ENCODE measurements at regions not wholly inside any gene's neighbourhood (a gene's known extent, or its start where the extent isn't known, plus 50 kb on each side); places are given as distances from the start of the nearest gene placed in this dataset.

GRCh38 chr16:79784007-79784406 is 183.5 kb upstream of the MAF start:
- H3K9ac ChIP-seq (ENCODE audit: low read depth in 1 of 3, low read length in 3 of 3) = no peak overlapping the region
- H3K9me3 ChIP-seq (ENCODE audit: control insufficient read depth in 3 of 3, low read length in 3 of 3) = no peaks in the 10 kb centered on the region
- H3K27me3 ChIP-seq (ENCODE audit: control insufficient read depth in 3 of 3, insufficient read depth in 3 of 3, low read length in 3 of 3) = peaks cover 0 to 5% (median 3%) of the 10 kb centered on the region in 3 donors
- no peaks in the 10 kb centered on the region for H3K4me1 ChIP-seq (ENCODE audit: control insufficient read depth in 3 of 3, insufficient read depth in 3 of 3, low read length in 3 of 3)
- H3K36me3 ChIP-seq (ENCODE audit: control insufficient read depth in 3 of 3, insufficient read depth in 3 of 3, low read length in 3 of 3) = no peaks in the 10 kb centered on the region
- H3K27ac ChIP-seq (ENCODE audit: low read depth, low read length) = no peak overlapping the region
- H3K4me3 ChIP-seq (ENCODE audit: low read length in 3 of 3) = no peak overlapping the region

- no peaks in the 10 kb centered on the region for H3K4me1 ChIP-seq (ENCODE audit: control insufficient read depth in 3 of 3, insufficient read depth in 3 of 3, low read length in 3 of 3)
- H3K27ac ChIP-seq (ENCODE audit: low read depth, low read length) = no peak overlapping the region
- H3K9ac ChIP-seq (ENCODE audit: low read depth in 1 of 3, low read length in 3 of 3) = no peak overlapping the region
- H3K27me3 ChIP-seq (ENCODE audit: control insufficient read depth in 3 of 3, insufficient read depth in 3 of 3, low read length in 3 of 3) = no peaks in the 10 kb centered on the region
- no peaks in the 10 kb centered on the region for H3K9me3 ChIP-seq (ENCODE audit: control insufficient read depth in 3 of 3, low read length in 3 of 3)
- H3K4me3 ChIP-seq (ENCODE audit: low read length in 3 of 3) = no peak overlapping the region
- H3K36me3 ChIP-seq (ENCODE audit: control insufficient read depth in 3 of 3, insufficient read depth in 3 of 3, low read length in 3 of 3) = no peaks in the 10 kb centered on the region
Measured at GRCh38 chr16:79777679-79778078, 177.1 kb upstream of the MAF start.

DNA sequence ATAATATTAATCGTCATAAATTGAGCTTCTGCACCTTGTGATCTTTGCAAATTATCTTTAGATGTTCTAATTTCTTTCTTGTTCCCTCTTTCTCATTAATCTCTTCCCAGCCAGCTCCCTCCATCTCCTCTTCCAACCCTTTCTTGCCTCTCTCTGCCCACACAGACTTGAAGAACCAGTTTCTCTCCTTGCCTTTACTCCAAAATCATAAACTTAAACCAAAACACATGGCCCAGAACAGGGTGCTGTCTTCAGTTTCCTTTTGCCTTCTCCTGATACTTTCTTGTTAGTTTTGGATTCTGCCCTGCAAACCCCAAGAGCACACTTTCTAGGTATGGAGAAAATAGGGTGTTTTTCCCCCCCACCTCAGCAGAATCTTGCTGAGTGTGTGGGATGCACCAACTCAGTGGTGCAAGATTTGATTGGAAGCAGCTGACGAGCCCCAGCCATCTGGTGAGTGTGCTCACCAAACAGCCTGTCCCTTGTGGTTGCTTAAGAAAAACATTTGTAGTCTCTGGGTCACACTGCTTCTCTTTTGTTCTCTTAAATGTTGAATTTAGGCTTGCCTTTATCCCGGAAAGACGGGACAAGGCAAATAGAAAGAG is 175.8 kb upstream of the MAF start:
- Histone ChIP-seq H3K36me3 (ENCODE audit: control insufficient read depth in 3 of 3, insufficient read depth in 3 of 3, low read length in 3 of 3) (no peaks in the 10 kb centered on the region), H3K9ac (ENCODE audit: low read depth in 1 of 3, low read length in 3 of 3) (no peak overlapping the region), H3K27ac (ENCODE audit: low read depth, low read length) (no peak overlapping the region), H3K4me3 (ENCODE audit: low read length in 3 of 3) (no peak overlapping the region), H3K9me3 (ENCODE audit: control insufficient read depth in 3 of 3, low read length in 3 of 3) (no peaks in the 10 kb centered on the region), H3K4me1 (ENCODE audit: control insufficient read depth in 3 of 3, insufficient read depth in 3 of 3, low read length in 3 of 3) (no peaks in the 10 kb centered on the region), H3K27me3 (ENCODE audit: control insufficient read depth in 3 of 3, insufficient read depth in 3 of 3, low read length in 3 of 3) (no peaks in the 10 kb centered on the region)

DNA sequence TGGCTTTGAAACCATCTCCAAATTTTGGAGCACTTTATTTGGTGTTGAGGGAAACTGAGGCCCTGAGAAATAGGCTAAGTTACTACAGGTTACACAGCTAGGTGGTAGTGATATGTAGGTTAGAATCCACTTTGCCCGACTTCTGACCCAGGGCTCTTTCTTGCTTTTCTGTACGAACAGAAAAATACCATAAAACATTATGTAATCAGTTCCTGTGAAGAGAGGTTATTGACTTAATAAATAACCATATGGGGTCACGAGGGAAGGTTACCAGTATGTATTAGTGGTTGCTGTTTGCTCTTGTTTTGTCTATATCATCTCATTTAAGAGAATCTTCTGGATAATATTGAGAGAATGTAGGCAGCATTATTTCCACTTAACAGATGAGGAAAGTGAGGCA is 172.2 kb upstream of the MAF start:
- Histone ChIP-seq H3K9me3 (ENCODE audit: control insufficient read depth in 3 of 3, low read length in 3 of 3) (no peaks in the 10 kb centered on the region), H3K27me3 (ENCODE audit: control insufficient read depth in 3 of 3, insufficient read depth in 3 of 3, low read length in 3 of 3) (no peaks in the 10 kb centered on the region), H3K4me3 (ENCODE audit: low read length in 3 of 3) (no peak overlapping the region), H3K4me1 (ENCODE audit: control insufficient read depth in 3 of 3, insufficient read depth in 3 of 3, low read length in 3 of 3) (peaks cover 12 to 17% (median 15%) of the 10 kb centered on the region in 3 donors), H3K36me3 (ENCODE audit: control insufficient read depth in 3 of 3, insufficient read depth in 3 of 3, low read length in 3 of 3) (no peaks in the 10 kb centered on the region), H3K9ac (ENCODE audit: low read depth in 1 of 3, low read length in 3 of 3) (no peak overlapping the region), H3K27ac (ENCODE audit: low read depth, low read length) (no peak overlapping the region)

DNA sequence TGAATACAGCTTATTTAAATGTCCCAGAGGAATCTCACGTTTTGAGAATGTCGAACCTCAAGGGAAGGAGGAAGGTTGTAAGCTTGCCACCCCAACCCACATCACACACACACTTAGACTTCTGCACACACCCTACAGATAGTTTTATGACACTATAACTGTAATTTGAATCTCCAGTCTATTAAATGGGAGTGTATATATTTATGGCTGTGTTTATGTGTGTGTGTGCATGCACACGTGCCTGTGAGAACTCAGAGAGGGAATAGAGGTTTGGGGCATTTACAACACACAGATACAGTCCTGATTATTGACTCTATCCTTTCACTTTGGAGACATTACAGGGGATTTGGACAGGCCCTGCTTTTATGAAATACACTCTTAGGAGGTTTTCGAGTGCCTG is 171.5 kb upstream of the MAF start:
- Histone ChIP-seq H3K4me1 (ENCODE audit: control insufficient read depth in 3 of 3, insufficient read depth in 3 of 3, low read length in 3 of 3) (peaks cover 12 to 18% (median 15%) of the 10 kb centered on the region in 3 donors), H3K27me3 (ENCODE audit: control insufficient read depth in 3 of 3, insufficient read depth in 3 of 3, low read length in 3 of 3) (no peaks in the 10 kb centered on the region), H3K9me3 (ENCODE audit: control insufficient read depth in 3 of 3, low read length in 3 of 3) (no peaks in the 10 kb centered on the region), H3K36me3 (ENCODE audit: control insufficient read depth in 3 of 3, insufficient read depth in 3 of 3, low read length in 3 of 3) (no peaks in the 10 kb centered on the region), H3K4me3 (ENCODE audit: low read length in 3 of 3) (no peak overlapping the region), H3K9ac (ENCODE audit: low read depth in 1 of 3, low read length in 3 of 3) (no peak overlapping the region), H3K27ac (ENCODE audit: low read depth, low read length) (no peak overlapping the region)

- Histone ChIP-seq H3K27ac (ENCODE audit: low read depth, low read length) (peak overlapping the region; percentile 52), H3K36me3 (ENCODE audit: control insufficient read depth in 3 of 3, insufficient read depth in 3 of 3, low read length in 3 of 3) (no peaks in the 10 kb centered on the region), H3K4me1 (ENCODE audit: control insufficient read depth in 3 of 3, insufficient read depth in 3 of 3, low read length in 3 of 3) (peaks cover 12 to 18% (median 15%) of the 10 kb centered on the region in 3 donors), H3K4me3 (ENCODE audit: low read length in 3 of 3) (peak overlapping the region; percentile 81 to 94 (median 87)), H3K9ac (ENCODE audit: low read depth in 1 of 3, low read length in 3 of 3) (peak overlapping the region; percentile 76 to 84 (median 78)), H3K9me3 (ENCODE audit: control insufficient read depth in 3 of 3, low read length in 3 of 3) (no peaks in the 10 kb centered on the region), H3K27me3 (ENCODE audit: control insufficient read depth in 3 of 3, insufficient read depth in 3 of 3, low read length in 3 of 3) (no peaks in the 10 kb centered on the region)
Measured at GRCh38 chr16:79770244-79771064, 169.9 kb upstream of the MAF start.

DNA sequence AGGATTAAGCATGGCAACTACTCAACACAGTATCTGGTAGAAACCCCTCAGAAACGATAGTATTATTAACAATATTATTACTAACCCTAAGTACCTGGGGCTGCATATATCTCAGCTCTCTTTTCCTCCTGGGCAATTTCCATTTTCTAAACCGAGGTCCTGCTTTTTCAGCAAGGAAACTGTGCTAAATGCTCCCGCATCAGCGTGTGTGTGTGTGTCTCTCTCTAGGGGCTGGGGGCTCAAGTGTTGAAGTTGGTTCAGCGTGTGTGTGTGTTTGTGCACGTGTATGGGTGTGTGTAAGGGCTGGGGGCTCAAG is 169.3 kb upstream of the MAF start:
- Histone ChIP-seq H3K36me3 (ENCODE audit: control insufficient read depth in 3 of 3, insufficient read depth in 3 of 3, low read length in 3 of 3) (no peaks in the 10 kb centered on the region), H3K27ac (ENCODE audit: low read depth, low read length) (peak overlapping the region; percentile 52), H3K27me3 (ENCODE audit: control insufficient read depth in 3 of 3, insufficient read depth in 3 of 3, low read length in 3 of 3) (no peaks in the 10 kb centered on the region), H3K4me1 (ENCODE audit: control insufficient read depth in 3 of 3, insufficient read depth in 3 of 3, low read length in 3 of 3) (peaks cover 12 to 18% (median 15%) of the 10 kb centered on the region in 3 donors), H3K9me3 (ENCODE audit: control insufficient read depth in 3 of 3, low read length in 3 of 3) (no peaks in the 10 kb centered on the region), H3K4me3 (ENCODE audit: low read length in 3 of 3) (peak overlapping the region; percentile 74 to 81 (median 80)), H3K9ac (ENCODE audit: low read depth in 1 of 3, low read length in 3 of 3) (peak overlapping the region; percentile 73 to 79 (median 76))

GRCh38 chr16:79769270-79769927 is 168.9 kb upstream of the MAF start:
- H3K4me3 ChIP-seq (ENCODE audit: low read length in 3 of 3) = peak overlapping the region in 1 of 3 donors; percentile 81
- no peaks in the 10 kb centered on the region for H3K36me3 ChIP-seq (ENCODE audit: control insufficient read depth in 3 of 3, insufficient read depth in 3 of 3, low read length in 3 of 3)
- no peaks in the 10 kb centered on the region for H3K9me3 ChIP-seq (ENCODE audit: control insufficient read depth in 3 of 3, low read length in 3 of 3)
- peaks cover 12 to 18% (median 15%) of the 10 kb centered on the region in 3 donors for H3K4me1 ChIP-seq (ENCODE audit: control insufficient read depth in 3 of 3, insufficient read depth in 3 of 3, low read length in 3 of 3)
- no peaks in the 10 kb centered on the region for H3K27me3 ChIP-seq (ENCODE audit: control insufficient read depth in 3 of 3, insufficient read depth in 3 of 3, low read length in 3 of 3)
- H3K9ac ChIP-seq (ENCODE audit: low read depth in 1 of 3, low read length in 3 of 3) = peak overlapping the region in 2 of 3 donors; percentile 76 to 79
- no peak overlapping the region for H3K27ac ChIP-seq (ENCODE audit: low read depth, low read length)

DNA sequence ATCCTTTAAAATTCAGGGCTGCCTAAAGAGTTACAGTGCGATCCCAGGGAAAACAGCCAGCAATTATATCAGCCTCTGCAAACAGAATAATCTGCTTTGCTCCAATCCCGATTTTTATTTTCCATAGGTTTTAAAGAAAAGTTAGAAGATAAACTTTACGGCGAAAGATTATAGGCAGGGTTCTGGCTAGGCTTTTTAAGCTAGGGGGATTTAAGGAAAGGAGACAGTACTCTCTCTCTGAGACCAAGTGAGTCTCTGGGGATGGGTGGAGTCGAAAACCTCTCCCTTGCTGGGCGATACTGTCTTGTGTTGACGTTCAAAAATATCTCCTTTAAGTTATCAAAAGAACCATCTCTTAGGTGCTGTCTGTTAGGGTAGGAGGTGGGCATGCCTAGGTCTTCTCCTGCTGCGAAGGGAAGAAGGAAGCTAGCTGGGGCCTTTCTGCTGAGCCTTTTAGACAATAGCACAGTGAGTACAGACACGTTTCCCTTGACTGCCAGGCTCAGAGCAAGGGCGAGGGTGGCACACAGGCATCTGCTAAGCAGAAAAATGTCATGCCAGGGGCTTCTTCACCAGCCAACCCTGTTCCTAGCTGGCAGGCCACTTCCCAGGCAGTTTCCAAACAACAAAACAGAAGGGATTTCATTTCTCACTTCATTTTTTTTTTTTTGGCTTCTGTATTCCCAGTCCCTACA is 167.9 kb upstream of the MAF start:
- Histone ChIP-seq H3K4me3 (ENCODE audit: low read length in 3 of 3) (peak overlapping the region; percentile 6 to 46 (median 38)), H3K4me1 (ENCODE audit: control insufficient read depth in 3 of 3, insufficient read depth in 3 of 3, low read length in 3 of 3) (peaks cover 12 to 18% (median 15%) of the 10 kb centered on the region in 3 donors), H3K27me3 (ENCODE audit: control insufficient read depth in 3 of 3, insufficient read depth in 3 of 3, low read length in 3 of 3) (no peaks in the 10 kb centered on the region), H3K27ac (ENCODE audit: low read depth, low read length) (peak overlapping the region; percentile 37), H3K9ac (ENCODE audit: low read depth in 1 of 3, low read length in 3 of 3) (peak overlapping the region; percentile 5 to 63 (median 41)), H3K36me3 (ENCODE audit: control insufficient read depth in 3 of 3, insufficient read depth in 3 of 3, low read length in 3 of 3) (no peaks in the 10 kb centered on the region), H3K9me3 (ENCODE audit: control insufficient read depth in 3 of 3, low read length in 3 of 3) (no peaks in the 10 kb centered on the region)
